ENCODE measurements at regions not wholly inside any gene's neighbourhood (a gene's known extent, or its start where the extent isn't known, plus 50 kb on each side); places are given as distances from the start of the nearest gene placed in this dataset.

DNA sequence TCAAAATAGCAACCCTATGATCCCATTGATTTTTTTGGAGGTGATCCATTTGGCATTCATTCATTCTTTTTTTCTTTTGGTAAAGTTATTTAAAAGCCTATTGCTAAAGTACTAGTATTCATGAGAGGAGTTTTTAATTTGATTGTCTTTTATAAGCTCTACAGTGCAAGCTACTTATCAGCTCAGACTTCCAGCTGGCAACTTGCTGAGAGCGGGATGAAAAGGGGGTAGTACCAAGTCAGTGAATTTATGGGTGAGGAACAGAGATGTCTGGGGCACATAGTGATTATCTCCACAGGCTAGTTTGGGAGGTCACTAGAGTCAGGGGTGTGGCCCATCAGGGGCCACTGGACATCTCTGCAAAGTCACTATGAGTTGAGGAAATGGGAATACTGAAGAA lies 202.4 kb downstream of the PIK3C3 start:
- Histone ChIP-seq H3K9me3 (no peaks in the 10 kb centered on the region), H3K4me3 (no peak overlapping the region), H3K27ac (no peak overlapping the region), H3K4me1 (peaks cover 0 to 36% (median 13%) of the 10 kb centered on the region in 9 donors), H3K36me3 (no peaks in the 10 kb centered on the region), H3K27me3 (no peaks in the 10 kb centered on the region)
- ATAC-seq, result no peak
- no peak for DNase-seq
- no peak for TF ChIP-seq CTCF (IDR thresholded peaks at IDR 0.05)
- intact Hi-C loops (cut with DNase I), result no loop called here
- 22 to 38% methylated on average over 1 of the region's 1 CpG for WGBS, 2 donors

DNA sequence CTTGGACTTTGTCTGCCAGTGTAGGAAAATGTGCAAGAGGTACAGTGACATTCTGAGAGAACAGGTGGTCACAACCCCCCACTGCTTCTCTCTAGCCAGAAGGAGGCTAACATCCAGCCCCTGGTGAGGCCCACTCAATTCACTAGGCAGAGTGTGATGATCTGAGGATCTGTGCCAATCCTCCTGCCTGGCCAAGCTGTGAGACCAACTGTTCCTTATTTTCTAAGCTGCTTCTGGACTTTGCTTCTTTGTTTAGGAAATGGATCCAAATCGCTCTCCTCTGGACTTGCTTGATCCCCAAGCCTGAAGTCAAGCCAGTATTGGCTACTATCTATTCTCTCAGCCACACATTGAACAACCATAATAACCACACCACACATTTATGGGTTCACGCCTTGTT lies 202.8 kb downstream of the PIK3C3 start:
- Histone ChIP-seq H3K4me3 (no peak overlapping the region), H3K9me3 (no peaks in the 10 kb centered on the region), H3K27me3 (no peaks in the 10 kb centered on the region), H3K36me3 (no peaks in the 10 kb centered on the region), H3K4me1 (peaks cover 0 to 36% (median 13%) of the 10 kb centered on the region in 9 donors), H3K27ac (no peak overlapping the region)
- no peak for DNase-seq
- intact Hi-C loops (cut with DNase I), result no loop called here
- WGBS, 2 donors, result 79 to 88% methylated on average over 2 of the region's 2 CpGs
- no peak for TF ChIP-seq CTCF (IDR thresholded peaks at IDR 0.05)
- no peak for ATAC-seq

DNA sequence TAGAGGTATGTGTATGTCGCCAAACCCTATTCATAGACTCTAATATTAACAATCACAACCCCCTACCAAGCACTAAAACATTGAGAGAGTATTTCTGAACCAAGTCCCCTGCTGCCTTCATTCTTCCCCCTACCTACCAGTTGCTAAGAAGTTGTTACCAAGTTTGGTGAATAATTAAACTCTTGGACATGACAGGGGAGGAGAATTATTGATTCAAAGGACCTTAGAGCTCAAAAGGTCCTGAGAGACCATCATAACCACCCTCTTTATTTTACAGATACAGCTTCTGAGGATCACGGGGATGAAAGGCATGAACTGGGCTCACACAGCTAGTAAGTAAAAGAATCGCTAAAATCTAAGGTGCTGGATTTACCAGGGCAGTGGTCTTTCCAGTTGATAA lies 204.1 kb downstream of the PIK3C3 start:
- Histone ChIP-seq H3K27ac (no peak overlapping the region), H3K4me3 (no peak overlapping the region), H3K4me1 (peaks cover 0 to 36% (median 13%) of the 10 kb centered on the region in 9 donors), H3K27me3 (no peaks in the 10 kb centered on the region), H3K36me3 (no peaks in the 10 kb centered on the region), H3K9me3 (no peaks in the 10 kb centered on the region)
- no peak for ATAC-seq
- no peak for DNase-seq
- 86 to 95% methylated on average over 3 of the region's 3 CpGs for WGBS, 2 donors
- intact Hi-C loops (cut with DNase I), result no loop called here
- TF ChIP-seq CTCF (IDR thresholded peaks at IDR 0.05), result no peak

- Histone ChIP-seq H3K27me3 (no peaks in the 10 kb centered on the region), H3K4me3 (no peak overlapping the region), H3K27ac (no peak overlapping the region), H3K36me3 (no peaks in the 10 kb centered on the region), H3K9me3 (no peaks in the 10 kb centered on the region), H3K4me1 (peaks cover 0 to 5% (median 0%) of the 10 kb centered on the region in 9 donors)
- ATAC-seq (no peak), DNase-seq (no peak)
- intact Hi-C loops (cut with DNase I), result no loop called here
- TF ChIP-seq CTCF (IDR thresholded peaks at IDR 0.05), result no peak
- WGBS, 2 donors, result 84 to 89% methylated on average over 1 of the region's 1 CpG
Observed at GRCh38 chr18:42163321-42163720, 208.3 kb downstream of the PIK3C3 start.

- Histone ChIP-seq H3K27ac (no peak overlapping the region), H3K27me3 (no peaks in the 10 kb centered on the region), H3K4me3 (no peak overlapping the region), H3K36me3 (no peaks in the 10 kb centered on the region), H3K9me3 (no peaks in the 10 kb centered on the region), H3K4me1 (peaks cover 0 to 5% (median 0%) of the 10 kb centered on the region in 9 donors)
- ATAC-seq (no peak), DNase-seq (no peak)
- WGBS, 2 donors, result 80 to 88% methylated on average over 1 of the region's 1 CpG
- TF ChIP-seq CTCF (IDR thresholded peaks at IDR 0.05), result no peak
- intact Hi-C loops (cut with DNase I), result no loop called here
Observed at GRCh38 chr18:42164556-42164955, 209.5 kb downstream of the PIK3C3 start.

Data from heart right ventricle (tissue), 16 donors.